ENCODE measurements at regions not wholly inside any gene's neighbourhood (a gene's known extent, or its start where the extent isn't known, plus 50 kb on each side); places are given as distances from the start of the nearest gene placed in this dataset.

- DNase-seq (ENCODE audit: low spot score): no peak
- TF ChIP-seq TAF1 (conservative IDR thresholded peaks at IDR 0.05): no peak
- TF ChIP-seq REST (IDR thresholded peaks at IDR 0.05): no peak
- no peak for TF ChIP-seq MAX (IDR thresholded peaks at IDR 0.05)
- no peak for TF ChIP-seq ATF3 (IDR thresholded peaks at IDR 0.05)
- TF ChIP-seq CTCF (IDR thresholded peaks at IDR 0.05; ENCODE audit: low read depth, low read length, missing input control): no peak
- TF ChIP-seq SP1 (IDR thresholded peaks at IDR 0.05): no peak
- TF ChIP-seq FOXA1 (IDR thresholded peaks at IDR 0.05): no peak
- TF ChIP-seq NR2F2 (IDR thresholded peaks at IDR 0.05): no peak
- no peak for TF ChIP-seq EGR1 (IDR thresholded peaks at IDR 0.05; ENCODE audit: low read depth in 2 of 2)
- TF ChIP-seq RAD21 (IDR thresholded peaks at IDR 0.05): no peak
- no peak for TF ChIP-seq YY1 (IDR thresholded peaks at IDR 0.05)
- TF ChIP-seq HNF4A (conservative IDR thresholded peaks at IDR 0.05): no peak
- TF ChIP-seq ZBTB33 (IDR thresholded peaks at IDR 0.05): no peak
- no peak for TF ChIP-seq HNF4G (IDR thresholded peaks at IDR 0.05)
- TF ChIP-seq JUND (IDR thresholded peaks at IDR 0.05): no peak
- TF ChIP-seq FOXA2 (IDR thresholded peaks at IDR 0.05): no peak
Measured at GRCh38 chr17:72454342-72454741, 333.5 kb downstream of the SOX9 start.

GRCh38 chr17:72455562-72455961 lies 334.7 kb downstream of the SOX9 start:
- H3K9me3 ChIP-seq (ENCODE audit: control insufficient read depth in 4 of 4, low read length in 3 of 4): peaks cover 0 to 4% (median under 1%) of the 10 kb centered on the region in 4 donors
- WGBS: 84% methylated on average over 8 of the region's 8 CpGs
- no peaks in the 10 kb centered on the region for H3K36me3 ChIP-seq (ENCODE audit: control insufficient read depth in 4 of 4, insufficient read depth in 3 of 4, low read depth in 1 of 4, low read length in 3 of 4)
- DNase-seq (ENCODE audit: low spot score): no peak
- H3K9ac ChIP-seq (ENCODE audit: low read depth in 1 of 2, low read length in 2 of 2): no peak overlapping the region
- TF ChIP-seq CTCF (IDR thresholded peaks at IDR 0.05; ENCODE audit: low read depth, low read length, missing input control): no peak
- no peak for TF ChIP-seq MAX (IDR thresholded peaks at IDR 0.05)
- TF ChIP-seq RXRA (IDR thresholded peaks at IDR 0.05): no peak
- no peak for TF ChIP-seq JUND (IDR thresholded peaks at IDR 0.05)
- no peak for TF ChIP-seq ZBTB33 (IDR thresholded peaks at IDR 0.05)
- no peaks in the 10 kb centered on the region for H3K4me1 ChIP-seq (ENCODE audit: control insufficient read depth in 4 of 4, insufficient read depth in 4 of 4, low read length in 3 of 4)
- peaks cover 0 to 5% (median 0%) of the 10 kb centered on the region in 4 donors for H3K27me3 ChIP-seq (ENCODE audit: control insufficient read depth in 4 of 4, insufficient read depth in 4 of 4, low read length in 3 of 4)
- no peak overlapping the region for H3K4me3 ChIP-seq (ENCODE audit: low read depth in 1 of 3, low read length in 3 of 3)
- H3K27ac ChIP-seq (ENCODE audit: low read depth in 1 of 2, low read length in 2 of 2): no peak overlapping the region

More at GRCh38 chr17:72454342-72454741, 333.5 kb downstream of the SOX9 start:
- no peak overlapping the region for H3K27ac ChIP-seq (ENCODE audit: low read depth in 1 of 2, low read length in 2 of 2)
- no peak overlapping the region for H3K4me3 ChIP-seq (ENCODE audit: low read depth in 1 of 3, low read length in 3 of 3)
- peaks cover 0 to 5% (median 0%) of the 10 kb centered on the region in 4 donors for H3K27me3 ChIP-seq (ENCODE audit: control insufficient read depth in 4 of 4, insufficient read depth in 4 of 4, low read length in 3 of 4)
- H3K9ac ChIP-seq (ENCODE audit: low read depth in 1 of 2, low read length in 2 of 2): no peak overlapping the region
- H3K4me1 ChIP-seq (ENCODE audit: control insufficient read depth in 4 of 4, insufficient read depth in 4 of 4, low read length in 3 of 4): no peaks in the 10 kb centered on the region
- H3K36me3 ChIP-seq (ENCODE audit: control insufficient read depth in 4 of 4, insufficient read depth in 3 of 4, low read depth in 1 of 4, low read length in 3 of 4): no peaks in the 10 kb centered on the region
- peaks cover 0 to 4% (median under 1%) of the 10 kb centered on the region in 4 donors for H3K9me3 ChIP-seq (ENCODE audit: control insufficient read depth in 4 of 4, low read length in 3 of 4)
- 86% methylated on average over 4 of the region's 4 CpGs for WGBS

All from liver (tissue), 8 donors.